ENCODE measurements at regions not wholly inside any gene's neighbourhood (a gene's known extent, or its start where the extent isn't known, plus 50 kb on each side); places are given as distances from the start of the nearest gene placed in this dataset.

GRCh38 chr14:86243158-86243557 is 713.2 kb downstream of the FLRT2 start:
- Histone ChIP-seq H3F3A (replicated peaks; ENCODE audit: low read depth) (no peaks in the 10 kb centered on the region), H3K36me3 (ENCODE audit: insufficient read depth) (no peaks in the 10 kb centered on the region), H4K20me1 (replicated peaks; ENCODE audit: insufficient read depth) (no peaks in the 10 kb centered on the region), H3K79me2 (replicated peaks; ENCODE audit: insufficient read depth) (no peaks in the 10 kb centered on the region), H2AFZ (no peak overlapping the region), H3K4me1 (ENCODE audit: insufficient read depth) (no peaks in the 10 kb centered on the region), H3K4me3 (no peak overlapping the region), H3K9me2 (ENCODE audit: insufficient read depth) (no peaks in the 10 kb centered on the region), H3K4me2 (no peak overlapping the region), H3K27ac (ENCODE audit: low read depth) (no peak overlapping the region), H3K27me3 (ENCODE audit: insufficient read depth) (no peaks in the 10 kb centered on the region)
- ATAC-seq, result no peak
- H3K9me3 Mint-ChIP-seq, result no peaks in the 10 kb centered on the region
- H3K27ac Mint-ChIP-seq, result no peak overlapping the region
- DNase-seq (ENCODE audit: low spot score), result no peak
- H3K4me1 Mint-ChIP-seq, result peaks cover 3% of the 10 kb centered on the region; the same call in 2 of the 3 replicates
- no peak overlapping the region for H3K4me3 Mint-ChIP-seq
- TF ChIP-seq POLR2AphosphoS5 (IDR thresholded peaks at IDR 0.05; ENCODE audit: low read depth) (no peak), JUNB (IDR thresholded peaks at IDR 0.05; ENCODE audit: unreplicated experiment) (no peak), ZNF462 (CRISPR knock-in tag; IDR thresholded peaks at IDR 0.05) (no peak), EZH2 (IDR thresholded peaks at IDR 0.05; ENCODE audit: low read depth, unreplicated experiment) (no peak), CTCF (conservative IDR thresholded peaks at IDR 0.05; ENCODE audit: low read depth in 2 of 2) (no peak), ZNF331 (CRISPR knock-in tag; IDR thresholded peaks at IDR 0.05; ENCODE audit: low read depth) (no peak), ZNF114 (CRISPR knock-in tag; IDR thresholded peaks at IDR 0.05) (no peak), CREB1 (CRISPR knock-in tag; IDR thresholded peaks at IDR 0.05; ENCODE audit: low read depth) (no peak), EZH2phosphoT487 (IDR thresholded peaks at IDR 0.05; ENCODE audit: unreplicated experiment) (no peak)
- H3K27me3 Mint-ChIP-seq (ENCODE audit: insufficient read depth, low read depth, poor library complexity), result no peaks in the 10 kb centered on the region
- no peaks in the 10 kb centered on the region for H3K36me3 Mint-ChIP-seq (ENCODE audit: low read depth)

Data from GM23338 (cell line).